AG04450 (cell line): ENCODE measurements at regions not wholly inside any gene's neighbourhood (a gene's known extent, or its start where the extent isn't known, plus 50 kb on each side); places are given as distances from the start of the nearest gene placed in this dataset.

Source experiments
- CTCF ChIA-PET: fragments of 300-600, 350-600 bp; formaldehyde crosslinking; extraction: SDS; loops from one replicate; lab custom pipeline; 2022; ENCODE audit warnings: antibody characterized with exemption, inconsistent platforms; lab: Charles Lee
- POLR2A ChIA-PET: fragments of 350-600 bp; formaldehyde crosslinking; extraction: SDS; loops from one replicate; lab custom pipeline; 2021; ENCODE audit warnings: antibody characterized with exemption, inconsistent platforms; lab: Yijun Ruan, JAX
- DNase-seq: peaks from one replicate; pipeline ENCODE4 v3.0.0-alpha.2; 2011; ENCODE audit warnings: low read depth, low spot score
- H3K27ac ChIP-seq: one replicate; pipeline ENCODE4 v1.5.1; 2012; ENCODE audit warnings: low read depth, low read length, control low read depth
- H3K27me3 ChIP-seq: one replicate; pipeline ENCODE4 v1.6.0; 2012; ENCODE audit warnings: low read length; ENCODE audit not compliant: control insufficient read depth, insufficient read depth
- H3K4me3 ChIP-seq: 2 replicates; pipeline ENCODE4 v1.5.1; 2011; ENCODE audit warnings: mild to moderate bottlenecking, low read depth, low read length, control low read depth
- H3K9me3 ChIP-seq: 2 replicates; pipeline ENCODE4 v1.5.1; 2012; ENCODE audit warnings: low read length; ENCODE audit not compliant: control insufficient read depth, insufficient read depth
- CTCF ChIP-seq: IDR thresholded peaks from 2 replicates; pipeline ENCODE4 v1.5.1; 2011; ENCODE audit warnings: low read depth, low read length, control low read depth, inconsistent platforms

DNA sequence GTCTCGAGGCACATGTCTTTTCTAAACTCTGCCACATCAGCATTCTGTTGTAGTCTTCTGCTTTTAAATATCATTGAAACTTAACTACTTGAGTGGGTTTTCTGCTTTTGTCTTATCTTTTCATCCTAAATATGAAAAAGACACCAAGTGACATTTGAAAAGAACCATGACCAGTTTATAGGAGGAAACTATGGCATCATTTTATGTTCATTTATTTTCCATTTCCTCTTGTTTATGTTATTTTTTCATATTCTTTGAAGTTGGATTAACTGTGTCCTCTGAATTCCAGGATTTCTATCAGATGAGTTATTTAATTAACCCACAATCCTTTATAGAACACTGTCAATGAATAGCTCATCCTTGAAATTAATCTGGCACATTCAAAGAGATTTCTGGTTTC is 93.4 kb upstream of the ARHGAP28 start:
- ChIA-PET CTCF (interaction anchor here (0.6 to 0.8 kb wide), 2 partner anchors 32 to 1845 kb away, joined by 3 to 4 read pairs; no protein-coding TSS in a partner anchor), POLR2A (no interaction called here)
- no peaks in the 10 kb centered on the region for H3K9me3 ChIP-seq
- DNase-seq = no peak
- TF ChIP-seq CTCF = no peak
- no peak overlapping the region for H3K4me3 ChIP-seq
- H3K27ac ChIP-seq = no peak overlapping the region
- H3K27me3 ChIP-seq = no peaks in the 10 kb centered on the region

DNA sequence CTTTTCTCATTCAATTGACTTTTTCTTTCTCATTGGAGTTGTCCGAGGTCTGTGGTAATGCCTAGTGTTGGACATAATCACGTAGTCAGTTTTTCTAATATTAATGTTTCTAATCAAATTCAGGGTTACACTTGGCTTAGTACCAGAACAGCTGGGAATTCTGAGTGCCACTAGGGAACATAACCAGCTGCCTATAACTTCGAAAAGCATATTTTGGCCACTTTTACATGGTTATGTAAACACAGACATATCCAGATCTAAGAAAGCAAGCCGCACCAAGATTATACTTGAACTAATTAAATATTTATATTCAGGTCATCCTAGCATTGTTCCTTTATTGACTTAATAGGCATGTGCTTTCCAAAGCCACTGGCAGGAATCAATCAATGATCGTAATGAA is 91.1 kb upstream of the ARHGAP28 start:
- Histone ChIP-seq H3K9me3 (no peaks in the 10 kb centered on the region), H3K27ac (no peak overlapping the region), H3K27me3 (no peaks in the 10 kb centered on the region), H3K4me3 (no peak overlapping the region)
- no peak for TF ChIP-seq CTCF
- POLR2A ChIA-PET = no interaction called here
- DNase-seq = no peak
- CTCF ChIA-PET = no interaction called here

DNA sequence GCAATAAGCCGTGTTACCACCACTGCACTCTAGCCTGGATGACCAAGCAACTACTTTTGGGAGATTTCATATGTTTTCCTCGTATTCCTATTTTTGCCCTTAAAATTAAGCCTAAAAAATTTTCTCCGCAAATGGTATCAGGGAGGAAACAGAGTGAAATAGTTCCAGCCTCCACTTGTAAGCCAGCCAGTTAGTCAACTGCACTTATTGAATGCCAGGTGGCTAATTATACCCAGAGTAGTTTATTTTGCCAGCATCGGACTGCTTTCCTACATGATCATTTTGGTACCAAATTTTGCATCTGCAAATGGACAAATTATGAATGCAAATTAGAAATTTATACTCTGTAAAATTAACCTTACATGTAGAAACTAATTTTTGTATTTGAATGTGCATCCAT is 90.2 kb upstream of the ARHGAP28 start:
- TF ChIP-seq CTCF = no peak
- POLR2A ChIA-PET = no interaction called here
- CTCF ChIA-PET = interaction anchor here (0.7 kb wide), 1 partner anchor 97 kb away, joined by 3 read pairs; no protein-coding TSS in a partner anchor
- Histone ChIP-seq H3K27me3 (no peaks in the 10 kb centered on the region), H3K27ac (no peak overlapping the region), H3K4me3 (no peak overlapping the region), H3K9me3 (no peaks in the 10 kb centered on the region)
- DNase-seq = no peak

DNA sequence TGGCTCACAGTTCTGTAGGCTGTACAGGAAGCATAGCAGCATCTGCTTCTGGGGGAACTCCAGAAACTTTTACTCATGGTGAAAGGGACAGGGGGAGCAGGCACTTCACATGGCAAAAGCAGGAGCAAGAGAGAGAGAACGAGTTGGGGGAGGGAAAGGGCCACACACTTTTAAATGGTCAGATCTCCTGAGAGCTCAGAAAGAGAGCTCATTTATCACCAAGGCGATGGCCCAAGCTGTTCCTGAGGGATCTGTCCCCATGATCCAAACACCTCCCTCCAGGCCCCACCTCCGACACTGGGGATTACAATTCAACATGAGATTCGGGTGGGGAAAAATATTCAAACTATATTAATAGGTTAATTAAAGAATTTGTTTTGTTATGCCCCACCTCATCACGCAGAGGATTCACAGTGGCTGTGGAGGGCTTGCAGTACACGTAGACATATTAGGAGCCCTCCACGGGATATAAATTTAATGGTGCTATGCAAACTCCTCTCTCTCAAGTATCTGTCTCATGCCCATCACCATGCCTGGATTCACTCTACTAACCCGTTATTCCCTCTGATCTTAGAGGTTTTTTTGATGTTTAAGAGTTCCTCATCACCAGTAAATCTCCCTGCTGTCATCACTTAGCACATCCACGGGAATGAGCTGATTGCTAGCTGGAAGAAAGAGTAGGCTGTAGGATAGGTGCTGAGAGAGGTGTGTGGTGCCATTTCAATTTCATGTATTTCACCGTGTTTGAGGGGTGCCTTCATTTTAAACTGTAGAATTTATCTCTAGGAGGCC is 84.5 kb upstream of the ARHGAP28 start:
- TF ChIP-seq CTCF = no peak
- H3K9me3 ChIP-seq = no peaks in the 10 kb centered on the region
- no peak for DNase-seq
- H3K4me3 ChIP-seq = no peak overlapping the region
- CTCF ChIA-PET = no interaction called here
- H3K27me3 ChIP-seq = peaks cover 3% of the 10 kb centered on the region
- POLR2A ChIA-PET = no interaction called here
- H3K27ac ChIP-seq = no peak overlapping the region

DNA sequence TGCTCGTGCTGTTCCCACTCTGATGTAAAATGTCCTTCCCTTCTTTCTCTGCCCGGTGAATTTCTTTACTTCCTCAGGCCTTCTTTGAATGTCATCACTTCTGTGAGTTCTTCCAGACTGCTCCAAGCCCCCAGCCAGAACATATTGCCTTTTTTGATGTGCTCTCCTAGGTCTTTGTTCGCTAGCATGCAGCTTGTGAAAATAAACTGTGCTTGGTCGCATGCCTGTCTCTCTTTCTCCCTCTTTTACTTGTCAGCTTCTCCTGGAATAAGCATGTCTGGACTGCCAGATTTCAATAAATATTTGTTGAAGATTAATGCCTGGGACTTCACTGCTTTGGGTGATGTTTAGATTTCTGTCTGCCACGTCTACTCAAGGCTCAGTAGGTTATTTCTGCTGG is 82.7 kb upstream of the ARHGAP28 start:
- DNase-seq = no peak
- H3K9me3 ChIP-seq = no peaks in the 10 kb centered on the region
- H3K4me3 ChIP-seq = no peak overlapping the region
- peaks cover 3% of the 10 kb centered on the region for H3K27me3 ChIP-seq
- no peak overlapping the region for H3K27ac ChIP-seq
- CTCF ChIA-PET = interaction anchor here (0.8 kb wide), 1 partner anchor 239 kb away, joined by 4 read pairs; no protein-coding TSS in a partner anchor
- POLR2A ChIA-PET = no interaction called here
- TF ChIP-seq CTCF = no peak
